Esophagus (tissue), 2 donors: ENCODE measurements at regions not wholly inside any gene's neighbourhood (a gene's known extent, or its start where the extent isn't known, plus 50 kb on each side); places are given as distances from the start of the nearest gene placed in this dataset.

Experiments
- H3K27ac ChIP-seq, 2 donors: one replicate each; pipeline ENCODE4 v1.5.1; 2013; ENCODE audit warnings: low read depth in 2 of 2, mild to moderate bottlenecking in 2 of 2, inconsistent platforms in 1 of 2, low read length in 1 of 2, moderate library complexity in 1 of 2
- H3K27me3 ChIP-seq, 2 donors: one replicate each; pipeline ENCODE4 v1.6.1; 2013; ENCODE audit warnings: low read length in 2 of 2, control low read depth in 1 of 2, mild to moderate bottlenecking in 1 of 2; ENCODE audit not compliant: insufficient read depth in 2 of 2, control insufficient read depth in 1 of 2
- H3K36me3 ChIP-seq, 2 donors: one replicate each; pipeline ENCODE4 v1.6.1; 2013; ENCODE audit warnings: low read length in 1 of 2; ENCODE audit not compliant: control insufficient read depth in 2 of 2, insufficient read depth in 2 of 2
- H3K4me1 ChIP-seq, 2 donors: one replicate each; pipeline ENCODE4 v1.6.1; 2013; ENCODE audit warnings: low read length in 1 of 2; ENCODE audit not compliant: control insufficient read depth in 2 of 2, insufficient read depth in 2 of 2
- H3K4me3 ChIP-seq, 2 donors: one replicate each; pipeline ENCODE4 v1.5.1; 2013; ENCODE audit warnings: low read length in 2 of 2, mild to moderate bottlenecking in 2 of 2, low read depth in 1 of 2, moderate library complexity in 1 of 2
- H3K9me3 ChIP-seq, 2 donors: one replicate each; pipeline ENCODE4 v1.6.1; 2013; ENCODE audit warnings: mild to moderate bottlenecking in 2 of 2, low read depth in 1 of 2, low read length in 1 of 2, moderate library complexity in 1 of 2; ENCODE audit not compliant: control insufficient read depth in 2 of 2, insufficient read depth in 1 of 2
- WGBS, 2 donors: extraction: QIAGEN DNeasy Blood & Tissue Kit; methylation state at CpG; one replicate each; pipeline ENCODE4 v1.1.7; 2013; 5-methylcytosine and 5-hydroxymethylcytosine counted together
- donor health status: healthy with polysubstance abuse.
- donor health status: Bipolar disorder and iron deficiency.

- H3K4me3 ChIP-seq = no peak overlapping the region
- H3K36me3 ChIP-seq = no peaks in the 10 kb centered on the region
- no peak overlapping the region for H3K27ac ChIP-seq
- no peaks in the 10 kb centered on the region for H3K4me1 ChIP-seq
- no peaks in the 10 kb centered on the region for H3K27me3 ChIP-seq
- H3K9me3 ChIP-seq = no peaks in the 10 kb centered on the region
These were observed 453.4 kb upstream of the ROBO2 start for GRCh38 chr3:76586471-76586870.

GRCh38 chr3:76610150-76610549 lies 429.7 kb upstream of the ROBO2 start:
- 90% methylated on average over 11 of the region's 11 CpGs for WGBS, 2 donors
- H3K27me3 ChIP-seq = no peaks in the 10 kb centered on the region

GRCh38 chr3:76615719-76616118 lies 424.2 kb upstream of the ROBO2 start:
- Histone ChIP-seq H3K27me3 (no peaks in the 10 kb centered on the region), H3K27ac (no peak overlapping the region), H3K4me1 (no peaks in the 10 kb centered on the region), H3K4me3 (no peak overlapping the region), H3K36me3 (no peaks in the 10 kb centered on the region), H3K9me3 (no peaks in the 10 kb centered on the region)
- 54 to 68% methylated on average over 1 of the region's 1 CpG for WGBS, 2 donors

More at GRCh38 chr3:76610150-76610549, 429.7 kb upstream of the ROBO2 start:
- Histone ChIP-seq H3K36me3 (no peaks in the 10 kb centered on the region), H3K27ac (no peak overlapping the region), H3K4me1 (no peaks in the 10 kb centered on the region), H3K4me3 (no peak overlapping the region), H3K9me3 (peaks cover 2 to 3% of the 10 kb centered on the region in 2 donors)

DNA sequence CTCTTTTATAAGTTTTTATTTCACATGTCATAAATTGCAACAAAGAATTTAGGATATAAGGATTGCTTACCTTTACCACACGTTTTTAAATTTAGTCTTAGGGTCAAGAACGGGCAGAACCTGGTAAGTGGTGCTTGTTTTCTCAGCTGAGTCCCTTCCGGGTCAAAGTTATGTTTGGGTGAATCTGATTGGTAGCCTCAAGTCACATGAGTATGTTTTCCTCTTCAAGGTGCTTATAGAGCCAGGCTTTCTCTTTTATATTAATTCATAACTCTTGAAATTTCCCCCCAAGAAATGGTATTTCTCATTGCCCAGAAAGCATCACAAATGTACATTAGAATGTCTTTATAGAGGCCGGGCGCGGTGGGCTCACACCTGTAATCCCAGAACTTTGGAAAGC lies 415.7 kb upstream of the ROBO2 start:
- H3K27me3 ChIP-seq = no peaks in the 10 kb centered on the region
- no peak overlapping the region for H3K27ac ChIP-seq
- no peak overlapping the region for H3K4me3 ChIP-seq
- 84 to 85% methylated on average over 6 of the region's 6 CpGs for WGBS, 2 donors
- H3K9me3 ChIP-seq = no peaks in the 10 kb centered on the region
- H3K4me1 ChIP-seq = no peaks in the 10 kb centered on the region
- no peaks in the 10 kb centered on the region for H3K36me3 ChIP-seq

DNA sequence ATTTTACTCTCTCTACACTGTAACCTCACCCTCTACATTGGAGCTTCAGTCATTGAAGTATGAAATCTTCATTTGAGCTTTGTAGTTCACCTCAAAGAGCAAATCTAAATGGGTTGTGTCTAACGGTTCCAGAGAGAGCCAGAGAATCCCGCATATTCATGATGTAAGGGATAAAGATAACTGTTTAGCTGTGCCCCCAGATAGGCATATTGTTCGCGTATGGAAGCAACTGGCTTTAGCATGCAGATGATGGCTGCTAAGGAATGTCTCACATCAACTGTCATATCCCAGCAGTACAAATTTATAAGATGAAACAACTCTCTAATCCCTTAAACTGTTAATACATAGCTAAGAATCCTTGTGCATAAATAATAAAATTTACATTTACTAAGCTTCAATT lies 412.7 kb upstream of the ROBO2 start:
- Histone ChIP-seq H3K36me3 (no peaks in the 10 kb centered on the region), H3K9me3 (no peaks in the 10 kb centered on the region), H3K4me3 (no peak overlapping the region), H3K27me3 (no peaks in the 10 kb centered on the region), H3K4me1 (no peaks in the 10 kb centered on the region), H3K27ac (no peak overlapping the region)
- 49 to 69% methylated on average over 4 of the region's 4 CpGs for WGBS, 2 donors

GRCh38 chr3:76631251-76631650 lies 408.6 kb upstream of the ROBO2 start:
- no peaks in the 10 kb centered on the region for H3K36me3 ChIP-seq
- no peaks in the 10 kb centered on the region for H3K9me3 ChIP-seq
- H3K4me1 ChIP-seq = no peaks in the 10 kb centered on the region
- H3K27me3 ChIP-seq = no peaks in the 10 kb centered on the region
- H3K4me3 ChIP-seq = no peak overlapping the region
- 45 to 69% methylated on average over 4 of the region's 4 CpGs for WGBS, 2 donors
- no peak overlapping the region for H3K27ac ChIP-seq

DNA sequence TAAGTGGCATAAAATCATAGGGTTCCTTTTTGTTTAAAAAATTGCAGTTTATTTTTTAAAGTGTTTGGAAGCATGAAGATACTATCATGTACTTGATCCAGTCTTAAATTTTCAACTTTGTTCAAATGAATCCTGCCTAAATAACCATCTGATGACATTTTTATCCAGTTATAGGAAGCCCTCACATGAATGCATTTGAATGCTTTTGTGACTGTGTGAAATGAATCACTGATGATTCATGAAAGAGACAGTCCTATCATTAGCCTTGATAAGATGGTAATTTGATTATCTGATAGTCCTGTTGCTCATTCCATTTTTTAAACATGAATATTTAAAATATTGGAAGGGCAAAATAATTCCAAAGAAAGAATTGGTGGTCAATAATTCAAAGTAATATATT lies 401.9 kb upstream of the ROBO2 start:
- H3K36me3 ChIP-seq = no peaks in the 10 kb centered on the region
- H3K27ac ChIP-seq = no peak overlapping the region
- H3K4me3 ChIP-seq = no peak overlapping the region
- no peaks in the 10 kb centered on the region for H3K27me3 ChIP-seq
- no peaks in the 10 kb centered on the region for H3K4me1 ChIP-seq
- no peaks in the 10 kb centered on the region for H3K9me3 ChIP-seq

- Histone ChIP-seq H3K27ac (no peak overlapping the region), H3K9me3 (no peaks in the 10 kb centered on the region), H3K27me3 (no peaks in the 10 kb centered on the region), H3K36me3 (no peaks in the 10 kb centered on the region), H3K4me3 (no peak overlapping the region), H3K4me1 (no peaks in the 10 kb centered on the region)
These were observed 396.1 kb upstream of the ROBO2 start for GRCh38 chr3:76643623-76644304.

- H3K27me3 ChIP-seq = no peaks in the 10 kb centered on the region
- no peaks in the 10 kb centered on the region for H3K9me3 ChIP-seq
- H3K27ac ChIP-seq = no peak overlapping the region
- no peak overlapping the region for H3K4me3 ChIP-seq
- H3K36me3 ChIP-seq = no peaks in the 10 kb centered on the region
- no peaks in the 10 kb centered on the region for H3K4me1 ChIP-seq
- 61 to 69% methylated on average over 4 of the region's 4 CpGs for WGBS, 2 donors
These were observed 395.6 kb upstream of the ROBO2 start for GRCh38 chr3:76644305-76644675.

DNA sequence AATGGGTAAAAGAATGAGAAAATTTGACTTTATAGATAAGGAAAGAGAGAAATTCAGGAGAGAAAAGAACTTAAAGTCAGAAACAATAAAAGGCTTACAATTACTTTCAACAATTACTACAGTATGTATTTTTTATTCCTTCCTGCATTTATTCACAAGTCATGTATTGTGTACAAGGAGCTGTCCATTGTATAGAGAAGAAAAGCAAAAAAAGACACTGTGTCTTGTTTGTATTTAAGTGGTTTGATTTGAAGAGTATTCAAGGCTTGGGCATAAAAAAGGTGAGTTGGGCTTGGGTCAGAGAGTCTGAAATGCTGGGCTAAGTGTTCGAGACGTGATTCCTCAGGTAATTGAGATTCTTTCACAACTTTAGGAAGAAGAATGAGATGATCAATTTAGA lies 394.2 kb upstream of the ROBO2 start:
- Histone ChIP-seq H3K9me3 (no peaks in the 10 kb centered on the region), H3K4me1 (no peaks in the 10 kb centered on the region), H3K27ac (no peak overlapping the region), H3K36me3 (no peaks in the 10 kb centered on the region), H3K4me3 (no peak overlapping the region), H3K27me3 (no peaks in the 10 kb centered on the region)
- 85 to 86% methylated on average over 2 of the region's 2 CpGs for WGBS, 2 donors
